Fibroblast of the conjunctiva (primary cell): ENCODE measurements at regions not wholly inside any gene's neighbourhood (a gene's known extent, or its start where the extent isn't known, plus 50 kb on each side); places are given as distances from the start of the nearest gene placed in this dataset.

Experiments
- DNase-seq: peaks from one replicate; pipeline ENCODE4 v3.0.0-alpha.2; 2010; ENCODE audit warnings: low read depth

- no peak for DNase-seq
Measured at GRCh38 chr17:31715446-31715845, 143.6 kb downstream of the COPRS start.

- no peak for DNase-seq
Measured at GRCh38 chr17:31704483-31704882, 154.6 kb downstream of the COPRS start.

GRCh38 chr17:31702041-31702440 lies 157.0 kb downstream of the COPRS start:
- DNase-seq = no peak

GRCh38 chr17:31700973-31701372 lies 158.1 kb downstream of the COPRS start:
- DNase-seq = no peak

GRCh38 chr17:31699886-31700285 lies 159.2 kb downstream of the COPRS start:
- no peak for DNase-seq

- no peak for DNase-seq
Measured at GRCh38 chr17:31699281-31699680, 159.8 kb downstream of the COPRS start.

GRCh38 chr17:31698751-31699150 lies 160.3 kb downstream of the COPRS start:
- no peak for DNase-seq

- no peak for DNase-seq
Measured at GRCh38 chr17:31697838-31698237, 161.2 kb downstream of the COPRS start.

- DNase-seq = no peak
Measured at GRCh38 chr17:31696703-31697325, 162.2 kb downstream of the COPRS start.

GRCh38 chr17:31696184-31696602 lies 162.9 kb downstream of the COPRS start:
- peak; percentile 95 for DNase-seq

GRCh38 chr17:31695456-31696090 lies 163.5 kb downstream of the COPRS start:
- no peak for DNase-seq

- no peak for DNase-seq
Measured at GRCh38 chr17:31693433-31694220, 165.4 kb downstream of the COPRS start.

- DNase-seq = no peak
Measured at GRCh38 chr17:31692632-31693031, 166.4 kb downstream of the COPRS start.

- DNase-seq = no peak
Measured at GRCh38 chr17:31692027-31692426, 167.0 kb downstream of the COPRS start.

GRCh38 chr17:31691251-31691905 lies 167.7 kb downstream of the COPRS start:
- no peak for DNase-seq

- no peak for DNase-seq
Measured at GRCh38 chr17:31690151-31690551, 168.9 kb downstream of the COPRS start.

GRCh38 chr17:31688701-31689100 lies 170.3 kb downstream of the COPRS start:
- no peak for DNase-seq

GRCh38 chr17:31687505-31688126 lies 171.4 kb downstream of the COPRS start:
- no peak for DNase-seq

- no peak for DNase-seq
Measured at GRCh38 chr17:31686495-31686894, 172.5 kb downstream of the COPRS start.

GRCh38 chr17:31684901-31685300 lies 174.1 kb downstream of the COPRS start:
- DNase-seq = no peak

GRCh38 chr17:31680126-31680525 lies 178.9 kb downstream of the COPRS start:
- no peak for DNase-seq

- DNase-seq = no peak
Measured at GRCh38 chr17:31679667-31680066, 179.4 kb downstream of the COPRS start.
